ENCODE measurements at regions not wholly inside any gene's neighbourhood (a gene's known extent, or its start where the extent isn't known, plus 50 kb on each side); places are given as distances from the start of the nearest gene placed in this dataset.

DNA sequence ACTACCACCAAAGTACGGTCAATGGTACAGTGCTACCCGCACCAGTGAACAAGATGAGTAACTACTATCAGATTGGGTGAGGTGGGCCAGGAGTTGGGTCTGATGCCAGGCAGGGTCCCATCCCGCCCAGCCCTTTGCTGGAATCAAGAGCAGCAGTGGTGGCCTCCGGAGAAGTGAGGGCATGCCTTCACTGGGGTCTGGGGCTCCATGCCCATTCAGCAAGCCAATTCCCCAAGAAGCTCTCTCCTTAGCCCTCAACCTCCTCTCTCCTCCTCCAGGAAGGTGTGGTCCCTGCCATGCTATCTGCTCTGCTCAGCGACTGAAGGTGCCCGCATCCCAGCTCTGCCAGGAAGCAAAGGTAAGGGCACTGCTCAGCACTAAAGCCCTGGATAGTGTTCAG is 62.7 kb upstream of the CPLX2 start:
- TF ChIP-seq, protein P1, sequence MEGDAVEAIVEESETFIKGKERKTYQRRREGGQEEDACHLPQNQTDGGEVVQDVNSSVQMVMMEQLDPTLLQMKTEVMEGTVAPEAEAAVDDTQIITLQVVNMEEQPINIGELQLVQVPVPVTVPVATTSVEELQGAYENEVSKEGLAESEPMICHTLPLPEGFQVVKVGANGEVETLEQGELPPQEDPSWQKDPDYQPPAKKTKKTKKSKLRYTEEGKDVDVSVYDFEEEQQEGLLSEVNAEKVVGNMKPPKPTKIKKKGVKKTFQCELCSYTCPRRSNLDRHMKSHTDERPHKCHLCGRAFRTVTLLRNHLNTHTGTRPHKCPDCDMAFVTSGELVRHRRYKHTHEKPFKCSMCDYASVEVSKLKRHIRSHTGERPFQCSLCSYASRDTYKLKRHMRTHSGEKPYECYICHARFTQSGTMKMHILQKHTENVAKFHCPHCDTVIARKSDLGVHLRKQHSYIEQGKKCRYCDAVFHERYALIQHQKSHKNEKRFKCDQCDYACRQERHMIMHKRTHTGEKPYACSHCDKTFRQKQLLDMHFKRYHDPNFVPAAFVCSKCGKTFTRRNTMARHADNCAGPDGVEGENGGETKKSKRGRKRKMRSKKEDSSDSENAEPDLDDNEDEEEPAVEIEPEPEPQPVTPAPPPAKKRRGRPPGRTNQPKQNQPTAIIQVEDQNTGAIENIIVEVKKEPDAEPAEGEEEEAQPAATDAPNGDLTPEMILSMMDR (conservative IDR thresholded peaks at IDR 0.05), result no peak
- H3K27ac ChIP-seq, result no peak overlapping the region

DNA sequence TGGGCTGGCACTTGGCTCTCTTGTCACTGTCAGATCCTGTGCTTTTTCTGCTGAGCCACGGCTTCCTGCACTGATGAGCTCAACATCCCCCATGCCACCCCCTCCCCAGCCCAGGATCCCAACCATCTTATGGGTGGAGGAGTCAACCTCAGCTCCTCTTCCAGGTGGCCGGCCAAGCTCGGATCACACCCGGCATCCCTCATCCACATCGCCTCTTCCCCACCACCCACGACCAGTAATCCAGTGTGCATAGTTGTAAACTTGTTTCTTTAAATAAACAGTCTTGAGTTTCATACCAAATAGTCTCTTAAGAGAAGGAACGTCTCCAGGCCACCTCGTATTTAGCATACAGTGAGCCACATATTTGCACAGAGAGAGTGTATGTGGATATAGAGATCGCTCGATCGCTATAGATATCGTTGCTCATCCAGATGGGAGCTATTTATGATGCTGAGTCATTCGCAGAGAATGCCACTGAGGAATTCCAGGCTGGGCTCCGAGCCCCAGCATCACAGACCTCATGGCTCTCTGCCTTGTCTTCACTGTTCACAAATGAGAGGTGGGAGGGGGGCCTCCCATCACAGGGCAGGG is 61.8 kb upstream of the CPLX2 start:
- TF ChIP-seq, protein P1 (conservative IDR thresholded peaks at IDR 0.05), result no peak
- no peak overlapping the region for H3K27ac ChIP-seq

- H3K27ac ChIP-seq, result no peak overlapping the region
- TF ChIP-seq, protein P1 (conservative IDR thresholded peaks at IDR 0.05), result no peak
Observed at GRCh38 chr5:175810457-175810856, 60.9 kb upstream of the CPLX2 start.

DNA sequence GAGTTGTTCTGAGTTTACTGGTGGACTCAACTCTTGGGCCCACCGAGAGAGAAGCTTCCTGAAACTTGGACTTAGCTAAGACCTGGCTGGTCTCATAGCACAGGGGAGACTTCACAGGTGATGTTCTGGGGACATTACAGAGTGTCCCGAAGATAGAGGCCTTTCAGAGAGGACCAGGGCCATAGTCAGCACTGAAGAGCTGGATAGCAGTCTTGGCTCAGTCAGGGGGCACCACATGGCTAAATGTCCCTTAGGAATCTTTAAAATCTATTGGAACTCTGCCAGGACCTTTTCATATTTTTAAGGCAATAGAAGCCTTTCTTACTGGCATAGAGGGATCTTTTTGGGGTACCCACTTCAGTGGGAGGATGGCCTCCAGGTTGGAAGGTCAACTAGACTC is 59.8 kb upstream of the CPLX2 start:
- TF ChIP-seq, protein P1 (conservative IDR thresholded peaks at IDR 0.05), result no peak
- H3K27ac ChIP-seq, result no peak overlapping the region

DNA sequence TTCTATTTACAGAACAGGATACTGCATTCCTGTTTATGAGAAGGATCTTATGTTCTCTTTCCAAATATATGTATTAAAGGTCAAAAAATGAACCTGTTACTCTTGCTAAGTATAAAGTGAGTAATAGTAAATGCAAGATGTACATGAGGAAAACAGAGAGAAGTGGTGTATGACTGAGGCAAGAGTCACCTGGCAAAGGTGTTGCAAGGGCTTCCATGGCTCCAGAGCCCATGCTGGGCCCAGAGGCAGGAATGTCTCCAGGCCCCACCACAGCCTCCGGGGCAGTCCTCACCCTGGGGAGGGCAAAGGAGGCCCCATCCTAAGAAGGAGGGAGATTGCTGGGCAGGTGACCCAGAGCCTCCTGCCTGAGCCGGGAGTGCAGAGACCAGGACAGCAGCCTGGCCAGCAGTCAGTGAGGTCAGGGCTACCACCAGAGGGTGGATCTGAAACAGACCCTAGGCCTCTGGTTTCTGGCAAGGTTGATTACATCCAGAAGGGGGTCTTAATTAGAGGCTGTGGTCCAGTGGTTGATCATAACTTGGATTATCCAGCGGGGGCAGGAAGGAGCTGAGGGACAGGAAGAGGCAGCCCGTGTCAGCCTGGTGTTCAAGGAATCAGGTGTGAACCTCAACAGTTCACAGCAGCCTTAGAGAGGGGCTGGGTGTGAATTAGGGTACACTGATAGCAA is 57.3 kb upstream of the CPLX2 start:
- TF ChIP-seq, protein P1 (conservative IDR thresholded peaks at IDR 0.05), result no peak
- H3K27ac ChIP-seq, result no peak overlapping the region

DNA sequence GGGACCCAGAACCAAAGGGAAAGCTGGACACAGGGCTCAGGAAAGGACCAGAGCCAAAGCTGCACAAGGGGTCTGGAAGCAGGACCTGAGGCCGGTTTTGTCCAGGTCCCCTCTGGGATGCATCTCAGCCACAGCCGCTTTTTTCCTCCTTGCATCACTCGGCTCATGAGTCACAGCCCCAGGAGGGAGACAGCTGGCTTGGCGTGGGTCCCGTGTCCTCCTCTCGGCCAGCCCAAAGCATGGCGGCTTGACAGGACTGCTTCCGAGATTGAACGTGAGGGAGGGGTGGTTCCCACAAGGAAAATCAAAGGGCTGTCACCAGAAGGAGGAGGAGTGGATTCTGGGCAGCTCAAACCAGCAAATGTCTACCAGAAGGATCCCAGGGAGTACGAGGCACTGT is 56.7 kb upstream of the CPLX2 start:
- H3K27ac ChIP-seq, result no peak overlapping the region

GRCh38 chr5:175815126-175815913 is 56.1 kb upstream of the CPLX2 start:
- H3K27ac ChIP-seq, result no peak overlapping the region
- TF ChIP-seq, protein P1 (conservative IDR thresholded peaks at IDR 0.05), result no peak

More for the DNA sequence above, 56.7 kb upstream of the CPLX2 start:
- TF ChIP-seq, protein P1 (conservative IDR thresholded peaks at IDR 0.05), result no peak

Data from VCaP (cell line).